CD4-positive, alpha-beta T cell treated with Interleukin-1 beta for 1 hour (primary cell): ENCODE measurements at regions not wholly inside any gene's neighbourhood (a gene's known extent, or its start where the extent isn't known, plus 50 kb on each side); places are given as distances from the start of the nearest gene placed in this dataset.
"Not testable (repeated sequence)": the region's sequence is repeated elsewhere in the genome, so short reads cannot be mapped to it uniquely, and the experiment has no call there.

Source experiments
- DNase-seq, 2 donors: peaks; one replicate each; pipeline ENCODE4 v3.0.0-alpha.2; 2020 to 2022

GRCh38 chr2:147351784-147352183, 493.0 kb upstream of the ACVR2A start:
- no peak for DNase-seq

GRCh38 chr2:147348931-147349555, 495.8 kb upstream of the ACVR2A start:
- DNase-seq, result no peak

- no peak for DNase-seq
Observed at GRCh38 chr2:147346142-147346541, 498.7 kb upstream of the ACVR2A start.

GRCh38 chr2:147345246-147345645, 499.6 kb upstream of the ACVR2A start:
- no peak for DNase-seq

GRCh38 chr2:147342329-147342728, 502.5 kb upstream of the ACVR2A start:
- DNase-seq, result no peak

- peak in 1 of 2 donors; percentile 56 for DNase-seq
Observed at GRCh38 chr2:147331790-147332419, 512.9 kb upstream of the ACVR2A start.

- DNase-seq, result no peak
Observed at GRCh38 chr2:147330925-147331324, 513.9 kb upstream of the ACVR2A start.

GRCh38 chr2:147327613-147328012, 517.2 kb upstream of the ACVR2A start:
- peak in 1 of 2 donors; percentile 8 for DNase-seq

- DNase-seq, result no peak
Observed at GRCh38 chr2:147325990-147326389, 518.8 kb upstream of the ACVR2A start.

- no peak for DNase-seq
Observed at GRCh38 chr2:147320146-147320545, 524.7 kb upstream of the ACVR2A start.

- no peak for DNase-seq
Observed at GRCh38 chr2:147311058-147311430, 533.8 kb upstream of the ACVR2A start.

- DNase-seq, result no peak
Observed at GRCh38 chr2:147310335-147311057, 534.3 kb upstream of the ACVR2A start.

GRCh38 chr2:147297820-147298219, 547.0 kb upstream of the ACVR2A start:
- peak in 1 of 2 donors; percentile 42 for DNase-seq

- no peak for DNase-seq
Observed at GRCh38 chr2:147294825-147295392, 549.9 kb upstream of the ACVR2A start.

GRCh38 chr2:147293991-147294824, 550.6 kb upstream of the ACVR2A start:
- no peak for DNase-seq

GRCh38 chr2:147288131-147288530, 556.7 kb upstream of the ACVR2A start:
- DNase-seq, result peak in 1 of 2 donors; percentile 61

GRCh38 chr2:147275943-147276342, 568.9 kb upstream of the ACVR2A start:
- DNase-seq, result no peak

- DNase-seq, result no peak
Observed at GRCh38 chr2:147273628-147274027, 571.2 kb upstream of the ACVR2A start.

- no peak for DNase-seq
Observed at GRCh38 chr2:147273106-147273505, 571.7 kb upstream of the ACVR2A start.

- DNase-seq, result not testable (repeated sequence)
Observed at GRCh38 chr2:147269581-147269980, 575.2 kb upstream of the ACVR2A start.

GRCh38 chr2:147260241-147260640, 584.6 kb upstream of the ACVR2A start:
- no peak for DNase-seq

- no peak for DNase-seq
Observed at GRCh38 chr2:147255812-147256211, 589.0 kb upstream of the ACVR2A start.
